ENCODE measurements at regions not wholly inside any gene's neighbourhood (a gene's known extent, or its start where the extent isn't known, plus 50 kb on each side); places are given as distances from the start of the nearest gene placed in this dataset.

DNA sequence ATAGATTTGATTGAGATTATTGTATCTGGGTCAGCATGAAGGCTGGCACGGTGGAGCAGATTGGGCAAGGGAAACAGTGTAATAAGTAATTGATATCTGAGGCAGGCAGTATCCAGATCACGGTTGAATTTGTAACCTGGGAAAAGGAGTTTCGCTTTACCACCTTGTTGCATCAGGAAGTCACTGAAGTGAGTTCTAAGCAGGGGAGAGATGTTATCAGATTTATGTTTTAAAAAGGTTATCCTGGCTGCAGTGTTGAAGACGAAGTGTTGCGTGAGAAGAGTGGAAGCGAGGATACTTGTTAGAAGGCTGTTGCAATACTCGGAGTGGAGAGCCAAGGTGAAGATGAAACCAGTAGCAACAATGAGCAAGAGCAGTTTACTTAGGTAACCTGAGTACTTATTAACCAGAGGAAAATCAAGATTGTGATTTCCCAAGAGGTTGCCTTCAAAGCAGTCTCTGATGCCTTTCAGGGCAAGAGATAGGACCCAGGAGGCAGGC lies 77.8 kb downstream of the LHX9 start:
- no peak overlapping the region for H2BK120ac ChIP-seq (ENCODE audit: low read depth, low read length, poor library complexity, severe bottlenecking)
- TF ChIP-seq, protein P1, sequence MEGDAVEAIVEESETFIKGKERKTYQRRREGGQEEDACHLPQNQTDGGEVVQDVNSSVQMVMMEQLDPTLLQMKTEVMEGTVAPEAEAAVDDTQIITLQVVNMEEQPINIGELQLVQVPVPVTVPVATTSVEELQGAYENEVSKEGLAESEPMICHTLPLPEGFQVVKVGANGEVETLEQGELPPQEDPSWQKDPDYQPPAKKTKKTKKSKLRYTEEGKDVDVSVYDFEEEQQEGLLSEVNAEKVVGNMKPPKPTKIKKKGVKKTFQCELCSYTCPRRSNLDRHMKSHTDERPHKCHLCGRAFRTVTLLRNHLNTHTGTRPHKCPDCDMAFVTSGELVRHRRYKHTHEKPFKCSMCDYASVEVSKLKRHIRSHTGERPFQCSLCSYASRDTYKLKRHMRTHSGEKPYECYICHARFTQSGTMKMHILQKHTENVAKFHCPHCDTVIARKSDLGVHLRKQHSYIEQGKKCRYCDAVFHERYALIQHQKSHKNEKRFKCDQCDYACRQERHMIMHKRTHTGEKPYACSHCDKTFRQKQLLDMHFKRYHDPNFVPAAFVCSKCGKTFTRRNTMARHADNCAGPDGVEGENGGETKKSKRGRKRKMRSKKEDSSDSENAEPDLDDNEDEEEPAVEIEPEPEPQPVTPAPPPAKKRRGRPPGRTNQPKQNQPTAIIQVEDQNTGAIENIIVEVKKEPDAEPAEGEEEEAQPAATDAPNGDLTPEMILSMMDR (conservative IDR thresholded peaks at IDR 0.05), result no peak
- no peak overlapping the region for H3K18ac ChIP-seq (ENCODE audit: insufficient read length, low read depth, low read length)
- no peak for DNase-seq
- no peaks in the 10 kb centered on the region for H3K36me3 Mint-ChIP-seq (ENCODE audit: insufficient read depth in 1 of 3, low read depth in 3 of 3)
- no peaks in the 10 kb centered on the region for H3K79me2 ChIP-seq (ENCODE audit: insufficient read depth, low read length)
- H3K9me3 Mint-ChIP-seq, result no peaks in the 10 kb centered on the region
- H3K27ac ChIP-seq (ENCODE audit: insufficient read length, low read depth, low read length), result no peak overlapping the region
- no peak overlapping the region for H3K4me3 Mint-ChIP-seq
- H4K20me1 ChIP-seq (ENCODE audit: control insufficient read depth, insufficient read depth, insufficient read length), result no peaks in the 10 kb centered on the region
- H3K4ac ChIP-seq (ENCODE audit: low read depth, low read length), result no peak overlapping the region
- no peaks in the 10 kb centered on the region for H3K4me1 Mint-ChIP-seq
- no peaks in the 10 kb centered on the region for H3K9me3 ChIP-seq (ENCODE audit: control insufficient read depth, low read depth, low read length)
- no peak overlapping the region for H4K8ac ChIP-seq (replicated peaks; ENCODE audit: insufficient read length, low read depth, low read length)
- no peak overlapping the region for H2AFZ ChIP-seq (ENCODE audit: low read length)
- H3K27me3 ChIP-seq (ENCODE audit: insufficient read depth, low read length), result no peaks in the 10 kb centered on the region
- no peak overlapping the region for H2AK5ac ChIP-seq (ENCODE audit: insufficient read length, low read length)
- H3T11ph ChIP-seq (ENCODE audit: low read length), result no peak overlapping the region
- no peak overlapping the region for H3K56ac ChIP-seq (ENCODE audit: insufficient read length, low read depth, low read length)
- H3K27ac Mint-ChIP-seq, result no peak overlapping the region; a peak in 1 of 7 replicates
- 100% methylated on average over 3 of the region's 7 CpGs for WGBS (ENCODE audit: extremely low coverage, insufficient read length, low lambda C conversion rate)
- no peak overlapping the region for H3K23ac ChIP-seq (ENCODE audit: insufficient read length, low read depth, low read length)
- H4K91ac ChIP-seq (ENCODE audit: insufficient read length, low read depth, low read length), result no peak overlapping the region
- no peaks in the 10 kb centered on the region for H3K23me2 ChIP-seq (ENCODE audit: insufficient read length, low read depth, low read length, poor library complexity, severe bottlenecking)
- H3K9ac ChIP-seq (ENCODE audit: extremely low read depth, insufficient read length, low read length), result no peak overlapping the region
- no peak overlapping the region for H2BK5ac ChIP-seq (ENCODE audit: insufficient read length, low read length)
- H3K4me2 ChIP-seq (ENCODE audit: insufficient read depth, insufficient read length, low read length), result no peak overlapping the region
- H2BK12ac ChIP-seq (ENCODE audit: insufficient read length, low read depth, low read length), result no peak overlapping the region
- no peak overlapping the region for H2BK20ac ChIP-seq (ENCODE audit: low read depth, low read length, poor library complexity, severe bottlenecking)
- no peak overlapping the region for H4K5ac ChIP-seq (ENCODE audit: insufficient read length, low read depth, low read length)
- H3K4me1 ChIP-seq (ENCODE audit: insufficient read depth, low read length), result no peaks in the 10 kb centered on the region
- no peaks in the 10 kb centered on the region for H3K27me3 Mint-ChIP-seq (ENCODE audit: low read depth)
- no peaks in the 10 kb centered on the region for H3K79me1 ChIP-seq (ENCODE audit: insufficient read depth, low read depth, low read length, poor library complexity, severe bottlenecking)
- no peak overlapping the region for H3K14ac ChIP-seq (ENCODE audit: insufficient read depth, low read length)
- H2BK15ac ChIP-seq (ENCODE audit: low read depth, low read length), result no peak overlapping the region
